Panc1 (cell line): ENCODE measurements at regions not wholly inside any gene's neighbourhood (a gene's known extent, or its start where the extent isn't known, plus 50 kb on each side); places are given as distances from the start of the nearest gene placed in this dataset.

Experiments
- ATAC-seq: fragments of 200-7000 bp; cut with Tn5 transposase; 2 replicates; pipeline ENCODE4 v1.9.1; 2020; ENCODE audit warnings: mild to moderate bottlenecking, moderate library complexity
- BruUV-seq: library from RNA; stranded (reverse); fragments of 400-500 nt; replicated peaks from 2 replicates; lab custom pipeline; 2021; lab: Mats Ljungman, UMichigan
- CTCF ChIA-PET: fragments of 300-600 bp; sonication (Branson Sonifier 250); formaldehyde crosslinking; loops from one replicate; lab custom pipeline; 2022; ENCODE audit warnings: antibody characterized with exemption; lab: Charles Lee
- POLR2A ChIA-PET: fragments of 300-600 bp; sonication (Branson Sonifier 250); formaldehyde crosslinking; loops from one replicate; lab custom pipeline; 2022; ENCODE audit warnings: antibody characterized with exemption; lab: Charles Lee
- DNase-seq: peaks from one replicate; pipeline ENCODE4 v3.0.0-alpha.2; 2010; ENCODE audit warnings: low read depth, low spot score
- H3K27ac ChIP-seq: 2 replicates; pipeline ENCODE4 v1.5.1; 2011; ENCODE audit warnings: mild to moderate bottlenecking, low read length, inconsistent platforms
- H3K27me3 ChIP-seq: fragments of 200-500 bp; sonication (Bioruptor generic); 2 replicates; pipeline ENCODE4 v1.6.0; 2014; ENCODE audit warnings: low read length, inconsistent platforms; ENCODE audit not compliant: control insufficient read depth, insufficient read depth
- H3K36me3 ChIP-seq: fragments of 200-500 bp; sonication (Bioruptor generic); 2 replicates; pipeline ENCODE4 v1.5.1; 2014; ENCODE audit warnings: inconsistent platforms, mild to moderate bottlenecking, low read length, moderate library complexity; ENCODE audit not compliant: control insufficient read depth, insufficient read depth
- H3K4me1 ChIP-seq: 2 replicates; pipeline ENCODE4 v1.5.1; 2011; ENCODE audit warnings: inconsistent platforms, mild to moderate bottlenecking, low read length, moderate library complexity; ENCODE audit not compliant: control insufficient read depth, insufficient read depth
- H3K4me3 ChIP-seq, 2 experiments: 2 replicates each; pipeline ENCODE4 v1.5.1; 2011 to 2012; ENCODE audit warnings: low read depth in 2 of 2, low read length in 2 of 2, mild to moderate bottlenecking in 2 of 2, inconsistent platforms in 1 of 2, moderate library complexity in 1 of 2
- H3K9me3 ChIP-seq: fragments of 200-500 bp; sonication (Bioruptor generic); 2 replicates; pipeline ENCODE4 v1.5.1; 2014; ENCODE audit warnings: low read depth, mild to moderate bottlenecking, inconsistent platforms, low read length, moderate library complexity; ENCODE audit not compliant: control insufficient read depth, insufficient read depth
- POLR2AphosphoS5 ChIP-seq: IDR thresholded peaks from 2 replicates; pipeline ENCODE4 v1.6.1; 2012; ENCODE audit warnings: mild to moderate bottlenecking, low read depth, low read length, moderate library complexity
- TCF7L2 ChIP-seq: IDR thresholded peaks from 2 replicates; pipeline ENCODE4 v1.6.1; 2011; ENCODE audit warnings: mild to moderate bottlenecking, low read depth, low read length, inconsistent platforms
- in situ Hi-C: cut with HindIII; loops from 2 replicates; pipeline ENCODE4 v1.10.0; 2016; ENCODE audit warnings: low sequenced_read_pairs, low pct_unique_long_range_greater_than_20kb
- intact Hi-C: fragments of 100-400 bp; cut with micrococcal nuclease; formaldehyde crosslinking; loops from one replicate; pipeline ENCODE4 v1.10.0; 2022; ENCODE audit not compliant: unreplicated experiment
- TF ChIP-seq, protein P1 (sequence below): fragments of 450-650 bp; IDR thresholded peaks from 2 replicates; pipeline ENCODE4 v1.5.1; 2017; ENCODE audit warnings: mild to moderate bottlenecking
- TF ChIP-seq, protein P2 (sequence below), 2 experiments: IDR thresholded peaks; 2 replicates each; pipeline ENCODE4 v1.6.1; 2011 to 2012; ENCODE audit warnings: low read depth in 2 of 2, control low read depth in 1 of 2, low read length in 1 of 2, mild to moderate bottlenecking in 1 of 2, moderate library complexity in 1 of 2; ENCODE audit not compliant: insufficient read depth in 1 of 2

DNA sequence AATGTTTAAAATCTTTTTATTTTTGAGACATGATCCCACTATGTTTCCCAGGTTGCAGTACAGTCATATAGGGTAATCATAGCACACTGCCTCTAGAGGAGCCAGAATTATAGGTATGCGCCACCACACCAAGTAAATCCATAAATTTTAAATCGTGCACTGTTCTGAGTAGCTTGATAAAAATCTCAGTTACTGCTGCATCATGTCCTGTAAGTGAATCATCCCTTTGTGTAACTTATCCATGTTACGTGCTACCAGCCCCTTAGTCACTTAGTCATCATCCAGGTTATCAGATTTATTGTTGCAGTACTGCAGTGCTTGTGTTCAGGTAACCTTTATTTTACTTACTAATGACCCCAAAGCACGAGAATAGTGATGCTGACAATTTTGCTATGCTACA lies 1770.9 kb downstream of the BRINP3 start:
- no TSS peak for BruUV-seq
- Histone ChIP-seq H3K4me1 (no peaks in the 10 kb centered on the region), H3K27me3 (no peaks in the 10 kb centered on the region), H3K4me3 (no peak overlapping the region), H3K27ac (no peak overlapping the region), H3K36me3 (no peaks in the 10 kb centered on the region), H3K9me3 (peaks cover 7% of the 10 kb centered on the region; the same call in 1 of the 2 replicates)
- ATAC-seq (peak; percentile 98), DNase-seq (peak; percentile 61)
- in situ Hi-C loops (no loop called here), intact Hi-C loops (no loop called here)
- POLR2A ChIA-PET, result no interaction called here
- CTCF ChIA-PET, result no interaction called here
- TF ChIP-seq, protein P1, sequence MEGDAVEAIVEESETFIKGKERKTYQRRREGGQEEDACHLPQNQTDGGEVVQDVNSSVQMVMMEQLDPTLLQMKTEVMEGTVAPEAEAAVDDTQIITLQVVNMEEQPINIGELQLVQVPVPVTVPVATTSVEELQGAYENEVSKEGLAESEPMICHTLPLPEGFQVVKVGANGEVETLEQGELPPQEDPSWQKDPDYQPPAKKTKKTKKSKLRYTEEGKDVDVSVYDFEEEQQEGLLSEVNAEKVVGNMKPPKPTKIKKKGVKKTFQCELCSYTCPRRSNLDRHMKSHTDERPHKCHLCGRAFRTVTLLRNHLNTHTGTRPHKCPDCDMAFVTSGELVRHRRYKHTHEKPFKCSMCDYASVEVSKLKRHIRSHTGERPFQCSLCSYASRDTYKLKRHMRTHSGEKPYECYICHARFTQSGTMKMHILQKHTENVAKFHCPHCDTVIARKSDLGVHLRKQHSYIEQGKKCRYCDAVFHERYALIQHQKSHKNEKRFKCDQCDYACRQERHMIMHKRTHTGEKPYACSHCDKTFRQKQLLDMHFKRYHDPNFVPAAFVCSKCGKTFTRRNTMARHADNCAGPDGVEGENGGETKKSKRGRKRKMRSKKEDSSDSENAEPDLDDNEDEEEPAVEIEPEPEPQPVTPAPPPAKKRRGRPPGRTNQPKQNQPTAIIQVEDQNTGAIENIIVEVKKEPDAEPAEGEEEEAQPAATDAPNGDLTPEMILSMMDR, result peak; percentile 32; the same call in 1 of the 2 replicates
- TF ChIP-seq POLR2AphosphoS5, result no peak

DNA sequence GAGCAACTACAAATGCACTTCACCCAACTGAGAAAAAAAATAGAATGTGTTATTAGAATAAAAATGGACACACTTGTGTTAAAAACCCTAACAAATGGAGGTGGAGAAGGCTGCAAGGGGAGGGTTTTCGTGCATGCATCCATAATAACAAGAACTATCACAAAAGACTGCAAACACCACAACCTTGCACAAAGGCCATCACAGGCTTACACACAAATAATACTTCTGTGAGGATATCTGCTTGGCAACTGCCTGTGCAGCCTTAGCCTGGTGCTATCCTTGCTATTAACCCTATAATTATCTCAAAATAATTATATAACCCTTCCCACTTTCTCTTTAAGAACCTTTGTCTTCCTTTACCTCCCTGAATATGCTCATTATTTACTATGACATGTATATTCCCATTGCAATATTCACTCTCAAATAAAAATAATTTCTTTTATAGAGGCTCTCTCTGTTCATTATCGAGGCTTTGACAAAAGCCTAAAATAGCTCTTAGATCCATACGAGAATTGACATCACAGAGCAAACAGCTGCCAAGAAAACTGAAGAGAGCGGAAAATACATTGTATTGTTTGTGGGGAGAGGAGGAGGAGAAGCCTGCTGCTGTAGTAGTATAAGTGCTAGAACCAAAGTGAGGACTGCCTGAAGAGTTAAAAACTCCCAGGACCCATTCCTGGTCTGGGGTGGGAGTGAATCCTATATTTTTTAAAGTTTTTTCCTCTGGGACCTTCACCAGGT lies 1768.7 kb downstream of the BRINP3 start:
- ChIA-PET POLR2A (no interaction called here), CTCF (no interaction called here)
- no peak overlapping the region for H3K4me3 ChIP-seq
- H3K27ac ChIP-seq, result no peak overlapping the region
- in situ Hi-C loops (no loop called here), intact Hi-C loops (no loop called here)
- no TSS peak for BruUV-seq
- ATAC-seq, result no peak
- DNase-seq, result no peak
- peaks cover 7% of the 10 kb centered on the region; the same call in 1 of the 2 replicates for H3K9me3 ChIP-seq
- no peaks in the 10 kb centered on the region for H3K27me3 ChIP-seq
- H3K36me3 ChIP-seq, result no peaks in the 10 kb centered on the region
- TF ChIP-seq, protein P1, result no peak
- no peak for TF ChIP-seq POLR2AphosphoS5
- TF ChIP-seq, protein P2, sequence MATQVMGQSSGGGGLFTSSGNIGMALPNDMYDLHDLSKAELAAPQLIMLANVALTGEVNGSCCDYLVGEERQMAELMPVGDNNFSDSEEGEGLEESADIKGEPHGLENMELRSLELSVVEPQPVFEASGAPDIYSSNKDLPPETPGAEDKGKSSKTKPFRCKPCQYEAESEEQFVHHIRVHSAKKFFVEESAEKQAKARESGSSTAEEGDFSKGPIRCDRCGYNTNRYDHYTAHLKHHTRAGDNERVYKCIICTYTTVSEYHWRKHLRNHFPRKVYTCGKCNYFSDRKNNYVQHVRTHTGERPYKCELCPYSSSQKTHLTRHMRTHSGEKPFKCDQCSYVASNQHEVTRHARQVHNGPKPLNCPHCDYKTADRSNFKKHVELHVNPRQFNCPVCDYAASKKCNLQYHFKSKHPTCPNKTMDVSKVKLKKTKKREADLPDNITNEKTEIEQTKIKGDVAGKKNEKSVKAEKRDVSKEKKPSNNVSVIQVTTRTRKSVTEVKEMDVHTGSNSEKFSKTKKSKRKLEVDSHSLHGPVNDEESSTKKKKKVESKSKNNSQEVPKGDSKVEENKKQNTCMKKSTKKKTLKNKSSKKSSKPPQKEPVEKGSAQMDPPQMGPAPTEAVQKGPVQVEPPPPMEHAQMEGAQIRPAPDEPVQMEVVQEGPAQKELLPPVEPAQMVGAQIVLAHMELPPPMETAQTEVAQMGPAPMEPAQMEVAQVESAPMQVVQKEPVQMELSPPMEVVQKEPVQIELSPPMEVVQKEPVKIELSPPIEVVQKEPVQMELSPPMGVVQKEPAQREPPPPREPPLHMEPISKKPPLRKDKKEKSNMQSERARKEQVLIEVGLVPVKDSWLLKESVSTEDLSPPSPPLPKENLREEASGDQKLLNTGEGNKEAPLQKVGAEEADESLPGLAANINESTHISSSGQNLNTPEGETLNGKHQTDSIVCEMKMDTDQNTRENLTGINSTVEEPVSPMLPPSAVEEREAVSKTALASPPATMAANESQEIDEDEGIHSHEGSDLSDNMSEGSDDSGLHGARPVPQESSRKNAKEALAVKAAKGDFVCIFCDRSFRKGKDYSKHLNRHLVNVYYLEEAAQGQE (IDR thresholded peaks at IDR 0.05; ENCODE audit: insufficient read depth in 1 of 2, low read depth in 2 of 2, low read length in 1 of 2), result no peak
- no peak for TF ChIP-seq TCF7L2
- no peaks in the 10 kb centered on the region for H3K4me1 ChIP-seq
